ENCODE measurements at regions not wholly inside any gene's neighbourhood (a gene's known extent, or its start where the extent isn't known, plus 50 kb on each side); places are given as distances from the start of the nearest gene placed in this dataset.

DNA sequence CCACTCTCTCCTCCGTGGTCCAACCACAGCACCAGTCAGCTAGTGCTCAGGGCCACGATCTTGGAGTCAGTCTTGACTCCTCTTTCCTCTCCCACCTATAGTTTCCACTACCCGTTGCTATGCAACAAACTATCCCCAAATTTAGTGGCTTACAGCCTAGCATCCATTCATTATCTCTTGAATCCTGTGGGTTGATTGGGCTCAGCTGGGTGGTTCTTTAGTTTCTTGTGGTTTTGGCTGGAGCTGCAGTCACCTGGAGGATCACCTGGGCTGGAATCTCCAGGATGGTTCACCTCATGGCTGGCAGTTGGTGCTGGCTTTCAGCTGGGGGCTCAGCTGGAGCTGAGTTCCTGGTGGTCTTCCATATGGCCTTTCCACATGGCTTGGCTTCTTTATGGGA, 149.9 kb downstream of the ASB1 start:
- TF ChIP-seq, protein P1, sequence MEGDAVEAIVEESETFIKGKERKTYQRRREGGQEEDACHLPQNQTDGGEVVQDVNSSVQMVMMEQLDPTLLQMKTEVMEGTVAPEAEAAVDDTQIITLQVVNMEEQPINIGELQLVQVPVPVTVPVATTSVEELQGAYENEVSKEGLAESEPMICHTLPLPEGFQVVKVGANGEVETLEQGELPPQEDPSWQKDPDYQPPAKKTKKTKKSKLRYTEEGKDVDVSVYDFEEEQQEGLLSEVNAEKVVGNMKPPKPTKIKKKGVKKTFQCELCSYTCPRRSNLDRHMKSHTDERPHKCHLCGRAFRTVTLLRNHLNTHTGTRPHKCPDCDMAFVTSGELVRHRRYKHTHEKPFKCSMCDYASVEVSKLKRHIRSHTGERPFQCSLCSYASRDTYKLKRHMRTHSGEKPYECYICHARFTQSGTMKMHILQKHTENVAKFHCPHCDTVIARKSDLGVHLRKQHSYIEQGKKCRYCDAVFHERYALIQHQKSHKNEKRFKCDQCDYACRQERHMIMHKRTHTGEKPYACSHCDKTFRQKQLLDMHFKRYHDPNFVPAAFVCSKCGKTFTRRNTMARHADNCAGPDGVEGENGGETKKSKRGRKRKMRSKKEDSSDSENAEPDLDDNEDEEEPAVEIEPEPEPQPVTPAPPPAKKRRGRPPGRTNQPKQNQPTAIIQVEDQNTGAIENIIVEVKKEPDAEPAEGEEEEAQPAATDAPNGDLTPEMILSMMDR (IDR thresholded peaks at IDR 0.05), result no peak
- TF ChIP-seq POLR2A (IDR thresholded peaks at IDR 0.05), result no peak
